GM12873 (cell line): ENCODE measurements at regions not wholly inside any gene's neighbourhood (a gene's known extent, or its start where the extent isn't known, plus 50 kb on each side); places are given as distances from the start of the nearest gene placed in this dataset.

Source experiments
- CTCF ChIP-seq: IDR thresholded peaks from 2 replicates; pipeline ENCODE4 v1.5.1; 2012; ENCODE audit warnings: low read depth, mild to moderate bottlenecking, moderate library complexity, low read length, control low read depth; ENCODE audit not compliant: insufficient read depth; ENCODE audit errors: missing control alignments

GRCh38 chr5:108507631-108508030 lies 125.7 kb upstream of the FBXL17 start:
- no peak for TF ChIP-seq CTCF

- no peak for TF ChIP-seq CTCF
Observed at GRCh38 chr5:108505608-108506007, 123.7 kb upstream of the FBXL17 start.

GRCh38 chr5:108504974-108505373 lies 123.1 kb upstream of the FBXL17 start:
- no peak for TF ChIP-seq CTCF

- no peak for TF ChIP-seq CTCF
Observed at GRCh38 chr5:108503986-108504385, 122.1 kb upstream of the FBXL17 start.

- no peak for TF ChIP-seq CTCF
Observed at GRCh38 chr5:108487951-108488350, 106.1 kb upstream of the FBXL17 start.

- no peak for TF ChIP-seq CTCF
Observed at GRCh38 chr5:108484035-108484434, 102.1 kb upstream of the FBXL17 start.

GRCh38 chr5:108481355-108481931 lies 99.5 kb upstream of the FBXL17 start:
- TF ChIP-seq CTCF, result peak; percentile 42

- no peak for TF ChIP-seq CTCF
Observed at GRCh38 chr5:108472237-108472636, 90.3 kb upstream of the FBXL17 start.
